Medulla oblongata (tissue), 1 donor: ENCODE measurements at regions not wholly inside any gene's neighbourhood (a gene's known extent, or its start where the extent isn't known, plus 50 kb on each side); places are given as distances from the start of the nearest gene placed in this dataset.

Experiments used
- DNase-seq: peaks from one replicate; pipeline ENCODE4 v3.0.0-alpha.2; 2015; ENCODE audit errors: extremely low spot score

- no peak for DNase-seq
Observed at GRCh38 chr13:54852831-54853230, 1824.2 kb downstream of the OLFM4 start.

- DNase-seq = no peak
Observed at GRCh38 chr13:54859827-54860226, 1831.2 kb downstream of the OLFM4 start.

DNA sequence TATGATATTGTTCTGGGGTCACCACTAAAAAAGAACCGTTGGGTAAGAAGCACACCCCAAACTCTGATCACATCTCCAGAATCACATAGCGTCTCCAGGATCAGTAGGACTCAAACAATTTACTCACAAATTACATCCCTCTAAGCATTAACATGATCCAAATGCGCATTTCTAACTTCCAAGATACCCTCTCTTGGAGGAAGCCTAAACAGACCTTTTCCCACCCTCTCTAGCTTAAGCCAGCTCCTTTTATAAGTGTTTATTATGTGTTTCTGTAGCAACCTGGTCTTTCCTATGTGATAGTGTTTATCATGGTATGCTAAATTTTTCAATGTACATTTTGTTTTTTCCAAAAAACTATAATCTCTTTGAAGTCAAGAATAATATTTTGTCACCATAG, 1846.5 kb downstream of the OLFM4 start:
- DNase-seq = no peak

GRCh38 chr13:54879036-54879435, 1850.4 kb downstream of the OLFM4 start:
- no peak for DNase-seq

DNA sequence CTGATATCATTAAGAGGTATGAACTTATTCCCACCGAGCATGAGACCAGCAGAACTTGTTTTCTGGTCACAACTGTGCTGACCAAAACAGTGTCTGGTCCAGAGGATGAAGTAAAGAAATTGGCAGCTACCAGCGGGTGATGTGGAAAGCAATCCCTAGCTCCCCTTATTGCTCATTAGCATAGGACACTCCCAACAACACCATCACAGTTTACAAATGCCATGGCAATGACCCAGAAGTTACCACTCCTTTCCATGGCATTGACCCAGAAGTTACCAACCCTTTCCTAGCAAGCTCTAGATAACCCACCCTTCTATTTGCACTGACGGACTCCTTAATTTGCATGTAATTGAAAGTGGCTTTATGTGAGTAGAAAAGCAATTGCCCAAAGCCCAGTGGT, 1856.1 kb downstream of the OLFM4 start:
- no peak for DNase-seq

GRCh38 chr13:54890976-54891375, 1862.4 kb downstream of the OLFM4 start:
- no peak for DNase-seq

DNA sequence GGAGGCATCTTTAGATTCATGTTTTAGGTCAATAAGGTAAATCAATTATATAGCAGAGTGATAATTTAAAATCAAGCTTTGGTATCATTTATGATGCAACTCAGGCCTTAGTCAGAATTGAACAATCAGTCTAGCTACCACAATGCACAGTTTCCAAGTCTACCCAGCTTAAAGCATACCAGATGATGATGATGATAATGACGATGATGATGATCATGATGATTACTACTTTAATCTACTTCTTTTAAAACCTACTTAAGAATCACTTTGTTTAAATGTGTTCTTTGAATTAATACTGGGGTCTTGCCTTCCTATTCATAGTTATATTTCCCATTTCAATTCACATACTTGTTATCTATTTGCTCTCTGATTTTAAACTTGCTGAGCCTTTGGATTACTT, 1872.7 kb downstream of the OLFM4 start:
- DNase-seq = no peak

DNA sequence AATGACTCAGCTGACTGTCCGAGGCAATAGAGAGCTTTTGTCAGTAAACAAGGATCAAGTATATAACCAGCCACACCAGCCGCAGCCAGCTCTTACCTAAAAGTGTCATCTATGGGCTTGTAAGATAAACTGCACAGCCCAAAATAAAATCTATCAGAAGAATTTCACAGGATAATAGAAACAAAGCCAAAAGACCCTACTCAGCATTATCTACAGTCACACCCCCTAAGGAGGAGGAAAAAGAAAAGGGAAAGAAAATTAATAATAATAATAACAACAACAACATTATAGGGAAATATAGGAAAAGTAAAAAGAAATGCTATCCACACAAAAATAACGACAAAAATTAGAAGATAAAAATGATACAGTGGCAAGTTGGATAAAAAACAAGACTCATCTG, 1883.8 kb downstream of the OLFM4 start:
- DNase-seq = no peak

DNA sequence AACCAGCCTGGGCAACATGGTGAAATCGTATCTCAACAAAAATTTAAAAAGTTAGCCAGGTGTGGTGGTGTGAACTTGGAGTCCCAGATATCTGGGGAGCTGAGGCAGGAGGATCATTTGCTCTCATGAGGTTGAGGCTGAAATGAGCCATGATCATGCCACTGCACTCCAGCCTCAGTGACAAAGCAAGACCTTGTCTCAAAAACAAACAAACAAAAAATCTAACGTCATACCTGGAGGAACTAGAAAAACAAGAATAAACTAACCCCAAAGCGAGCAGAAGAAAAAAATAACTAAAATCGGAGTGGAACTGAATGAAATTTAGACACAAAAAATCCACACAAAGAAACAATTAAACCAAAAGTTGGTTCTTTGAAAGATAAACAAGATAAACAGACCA, 1885.1 kb downstream of the OLFM4 start:
- DNase-seq = no peak

DNA sequence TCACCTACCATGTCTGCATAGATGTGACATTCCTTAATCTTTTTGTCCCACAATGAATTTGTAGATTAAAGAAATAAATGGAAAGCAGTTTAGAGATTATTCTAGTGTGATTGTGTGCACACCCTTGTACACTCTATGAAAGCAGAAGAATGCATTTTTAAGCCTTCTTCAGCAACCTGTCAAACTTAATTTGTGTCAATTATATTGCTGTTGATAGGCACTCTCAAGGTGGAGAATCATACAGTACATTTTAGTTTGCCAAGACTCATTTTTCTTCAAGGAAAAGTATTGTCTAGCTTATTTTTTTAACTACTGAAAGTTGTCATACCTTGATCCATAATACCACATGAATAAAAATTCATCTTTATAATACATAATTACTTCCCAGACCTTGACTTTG, 1898.9 kb downstream of the OLFM4 start:
- DNase-seq = no peak

DNA sequence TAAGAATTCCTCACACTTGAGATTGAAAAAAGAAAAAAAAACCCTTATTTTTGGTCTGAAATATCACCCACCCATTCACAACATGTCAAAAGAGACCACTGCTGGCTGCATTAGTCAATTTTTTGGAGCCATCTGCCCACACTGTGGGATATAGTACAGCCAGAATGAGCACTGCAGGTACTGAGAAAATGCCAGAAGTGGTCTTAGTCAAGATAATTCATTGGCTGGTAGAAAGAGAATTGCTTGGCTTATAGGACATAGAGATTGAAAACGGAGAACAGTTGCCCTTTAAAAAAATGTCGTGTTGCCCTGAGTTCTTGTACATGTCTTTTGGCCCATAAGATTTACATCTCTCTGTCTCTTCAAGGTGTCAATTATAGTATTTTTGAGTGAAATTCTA, 1899.5 kb downstream of the OLFM4 start:
- no peak for DNase-seq

DNA sequence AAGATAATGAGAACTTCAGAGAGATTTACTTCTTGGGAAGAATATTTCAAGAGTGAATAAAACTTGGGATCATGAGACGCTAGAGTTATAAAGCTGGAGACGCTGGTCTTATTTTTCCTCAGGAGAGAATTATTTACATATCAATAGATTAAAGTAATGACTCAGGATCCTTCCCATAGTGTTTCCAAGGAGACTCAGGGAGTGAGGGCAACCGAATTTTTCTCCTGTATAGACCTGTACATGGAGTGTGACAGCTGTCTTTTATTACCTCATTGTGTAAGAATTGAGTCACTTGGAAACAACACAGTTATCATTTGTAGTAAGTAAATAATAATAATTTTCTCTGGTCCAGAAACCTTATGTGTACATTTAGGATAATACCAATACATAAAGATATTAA, 1905.5 kb downstream of the OLFM4 start:
- DNase-seq = no peak

DNA sequence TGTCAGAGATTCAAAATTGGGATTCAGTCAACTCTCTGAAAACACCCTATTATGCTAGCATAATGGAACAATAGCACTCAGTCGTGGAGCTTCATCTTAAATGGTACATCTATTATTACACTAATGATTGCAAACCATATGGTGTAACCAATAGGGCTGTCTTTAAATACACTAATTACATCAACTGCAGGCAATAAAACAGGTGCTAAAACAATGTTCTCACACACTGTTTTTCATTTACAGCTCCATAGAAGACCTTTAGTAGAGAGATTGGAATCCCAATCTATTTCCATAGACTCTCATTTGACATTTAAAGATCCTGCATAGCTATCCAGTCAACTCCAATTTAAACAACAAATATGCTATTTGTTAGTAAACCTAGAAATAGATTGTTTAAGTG, 1917.4 kb downstream of the OLFM4 start:
- DNase-seq = no peak

DNA sequence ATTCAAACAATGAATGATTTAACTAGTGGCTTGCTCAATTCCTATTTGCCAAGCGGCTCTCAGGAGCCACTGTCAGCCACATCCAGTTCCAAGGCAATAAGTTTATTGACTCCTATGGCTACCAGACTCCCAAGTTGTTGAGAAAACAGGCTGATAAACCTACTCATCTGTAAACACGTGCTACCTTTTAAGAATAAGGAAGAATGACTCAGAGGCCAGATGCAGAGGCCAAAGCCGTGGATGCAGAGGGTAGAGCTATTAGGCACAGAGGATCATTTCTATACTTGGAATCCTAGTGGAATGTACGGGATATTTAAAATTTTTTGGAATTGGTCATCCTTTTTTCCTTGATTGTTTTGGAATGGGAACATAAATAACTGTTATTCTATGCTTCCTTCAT, 1921.1 kb downstream of the OLFM4 start:
- no peak for DNase-seq

DNA sequence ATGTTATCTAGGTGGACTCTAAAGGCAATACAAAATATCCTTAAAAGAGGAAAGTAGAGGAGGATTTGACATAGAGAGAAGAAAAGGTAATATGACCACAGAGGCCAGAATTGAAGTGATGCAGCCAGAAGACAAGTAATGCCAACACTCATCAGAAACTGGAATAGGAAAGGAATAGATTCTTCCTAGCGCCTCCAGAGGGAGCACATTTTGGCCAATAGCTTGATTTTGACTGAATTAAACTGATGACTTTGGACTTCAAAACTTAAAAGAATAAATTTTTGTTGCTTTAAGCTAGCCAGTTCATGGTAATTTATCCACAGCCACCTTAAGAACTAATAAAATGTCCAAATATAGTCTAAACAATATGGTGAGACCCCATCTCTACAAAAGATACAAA, 1921.9 kb downstream of the OLFM4 start:
- no peak for DNase-seq

GRCh38 chr13:54953786-54954185, 1925.2 kb downstream of the OLFM4 start:
- no peak for DNase-seq

DNA sequence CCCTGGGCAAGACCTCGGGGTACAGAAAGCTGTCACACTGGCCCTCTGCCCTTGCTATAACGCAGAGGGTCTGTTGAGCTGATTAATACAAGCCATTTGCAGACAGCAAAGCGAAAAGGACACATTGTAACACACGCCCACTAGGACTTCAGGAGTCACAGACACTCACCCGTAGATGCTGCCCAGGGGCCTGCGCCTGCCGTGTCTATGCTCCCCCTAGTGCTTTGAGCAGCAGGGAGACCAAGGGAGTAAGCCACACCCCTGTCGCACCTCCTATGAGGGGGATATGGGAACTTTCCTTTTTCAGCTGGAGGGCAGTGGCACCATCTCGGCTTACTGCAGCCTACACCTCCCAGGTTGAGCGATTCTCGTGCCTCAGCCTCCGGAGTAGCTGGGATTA, 1930.2 kb downstream of the OLFM4 start:
- no peak for DNase-seq

- no peak for DNase-seq
Observed at GRCh38 chr13:54965881-54966280, 1937.3 kb downstream of the OLFM4 start.

DNA sequence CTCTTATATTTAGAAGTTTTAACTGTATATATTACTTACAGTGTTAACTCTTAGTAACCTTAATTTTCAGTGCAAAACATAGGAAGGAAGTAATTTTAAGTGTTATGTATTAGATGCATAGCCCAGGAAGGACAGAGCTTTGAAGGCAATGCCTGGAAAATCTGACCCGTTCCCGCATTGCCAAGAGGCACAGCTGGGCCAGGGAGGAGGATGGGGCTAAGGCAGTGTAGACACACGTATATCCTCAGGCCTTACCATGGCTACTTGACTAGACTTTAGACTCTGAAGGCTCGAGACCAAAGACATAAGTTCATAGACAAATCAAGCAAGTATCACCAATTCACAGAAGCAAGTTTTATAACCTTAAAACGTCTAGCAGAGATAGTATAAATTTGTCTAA, 1944.2 kb downstream of the OLFM4 start:
- DNase-seq = no peak

DNA sequence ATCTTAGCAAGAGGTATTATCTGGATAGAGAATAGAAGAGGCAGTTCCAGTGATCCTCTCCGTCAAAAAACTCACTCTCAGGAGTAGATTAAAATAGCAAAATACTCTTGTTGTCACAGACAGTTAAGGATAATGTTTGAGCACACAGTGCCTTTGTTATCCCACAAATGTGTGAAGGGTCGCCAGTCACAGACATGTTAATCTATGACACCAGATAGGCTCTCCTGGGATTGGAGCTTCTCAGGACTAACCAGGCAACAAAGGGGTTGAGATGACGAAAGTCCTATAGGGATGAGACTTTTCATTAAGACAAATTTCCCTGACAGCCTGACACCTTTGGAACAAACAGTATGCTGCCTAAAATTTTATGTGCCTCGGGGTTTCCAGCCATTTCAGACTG, 1947.1 kb downstream of the OLFM4 start:
- DNase-seq = no peak

DNA sequence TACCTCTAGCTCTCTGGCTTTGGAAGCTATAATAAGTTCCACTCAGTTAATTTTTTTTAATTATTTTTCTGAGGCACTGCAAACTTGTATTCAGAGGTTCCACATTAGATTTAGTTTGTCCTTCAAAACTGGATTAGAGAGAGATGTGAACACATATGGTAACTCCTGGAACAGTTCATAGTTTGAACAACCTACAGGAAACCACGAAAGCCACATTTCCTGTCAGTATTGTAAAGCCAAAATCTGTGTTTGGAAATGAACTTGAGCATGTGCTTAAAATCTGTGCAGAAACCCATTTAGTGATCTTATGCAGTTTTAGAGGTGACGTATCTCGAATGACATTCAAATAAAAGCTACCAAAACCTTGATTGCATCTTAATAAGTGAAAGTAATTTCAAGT, 1952.0 kb downstream of the OLFM4 start:
- DNase-seq = no peak

- DNase-seq = no peak
Observed at GRCh38 chr13:54989418-54989817, 1960.8 kb downstream of the OLFM4 start.

GRCh38 chr13:54999399-54999907, 1970.8 kb downstream of the OLFM4 start:
- no peak for DNase-seq

DNA sequence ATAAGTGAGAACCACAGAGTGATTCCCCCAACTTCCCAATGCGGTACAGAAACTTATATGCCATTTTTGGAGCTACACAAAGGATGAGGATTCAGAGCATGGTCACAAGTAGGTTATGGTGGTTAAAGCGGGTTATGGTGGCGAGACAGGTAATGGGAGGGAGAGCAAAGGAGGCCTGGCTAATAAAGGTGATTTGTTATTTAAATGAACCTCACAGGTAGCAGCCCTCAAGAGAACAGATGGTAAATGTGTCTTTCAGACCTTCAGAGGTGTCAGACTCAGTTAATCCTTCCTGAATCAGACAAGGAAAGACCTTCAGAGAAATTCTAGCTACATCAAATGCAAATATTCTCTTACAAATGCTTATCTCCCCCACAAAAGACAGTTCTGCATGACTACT, 1971.4 kb downstream of the OLFM4 start:
- DNase-seq = no peak

GRCh38 chr13:55000844-55001243, 1972.2 kb downstream of the OLFM4 start:
- DNase-seq = no peak
